HepG2 (cell line): ENCODE measurements at regions not wholly inside any gene's neighbourhood (a gene's known extent, or its start where the extent isn't known, plus 50 kb on each side); places are given as distances from the start of the nearest gene placed in this dataset.

Source experiments
- EZH2 ChIP-seq: conservative IDR thresholded peaks from 2 replicates; pipeline ENCODE4 v1.6.1; 2012; ENCODE audit warnings: mild to moderate bottlenecking, low read depth, low read length, moderate library complexity
- JUNB ChIP-seq: sonication (generic); formaldehyde crosslinking; IDR thresholded peaks from 2 replicates; pipeline ENCODE4 v1.8.0; 2022; ENCODE audit warnings: missing genetic modification reagents, mild to moderate bottlenecking, borderline replicate concordance
- POLR2A ChIP-seq, 2 experiments: IDR thresholded peaks; 2 replicates each; pipeline ENCODE4 v1.6.1; 2011; ENCODE audit warnings: low read depth in 2 of 2, low read length in 2 of 2, mild to moderate bottlenecking in 1 of 2, moderate library complexity in 1 of 2; ENCODE audit not compliant: insufficient read depth in 1 of 2
- TGIF2 ChIP-seq: IDR thresholded peaks from 2 replicates; pipeline ENCODE4 v1.6.1; 2016; ENCODE audit warnings: control low read depth, missing compliant biosample characterization
- YY1 ChIP-seq: IDR thresholded peaks from 2 replicates; pipeline ENCODE4 v1.6.1; 2011; ENCODE audit warnings: low read length, low read depth, moderate library complexity, mild to moderate bottlenecking; ENCODE audit not compliant: insufficient read depth, insufficient replicate concordance
- ZNF253 ChIP-seq: sonication (generic); formaldehyde crosslinking; IDR thresholded peaks from 2 replicates; pipeline ENCODE4 v1.8.0; 2022; ENCODE audit warnings: mild to moderate bottlenecking, missing genetic modification reagents, borderline replicate concordance
- TF ChIP-seq, protein P1 (sequence below): IDR thresholded peaks from 2 replicates; pipeline ENCODE4 v1.6.1; 2016; ENCODE audit warnings: control low read depth
- TF ChIP-seq, protein P2 (sequence below): sonication (generic); formaldehyde crosslinking; IDR thresholded peaks from 2 replicates; pipeline ENCODE4 v1.5.0; 2020; ENCODE audit warnings: mild to moderate bottlenecking, missing genetic modification reagents, moderate library complexity
- TF ChIP-seq, protein P3 (sequence below): sonication (generic); formaldehyde crosslinking; IDR thresholded peaks from 2 replicates; pipeline ENCODE4 v1.5.0; 2020; ENCODE audit warnings: missing genetic modification reagents

DNA sequence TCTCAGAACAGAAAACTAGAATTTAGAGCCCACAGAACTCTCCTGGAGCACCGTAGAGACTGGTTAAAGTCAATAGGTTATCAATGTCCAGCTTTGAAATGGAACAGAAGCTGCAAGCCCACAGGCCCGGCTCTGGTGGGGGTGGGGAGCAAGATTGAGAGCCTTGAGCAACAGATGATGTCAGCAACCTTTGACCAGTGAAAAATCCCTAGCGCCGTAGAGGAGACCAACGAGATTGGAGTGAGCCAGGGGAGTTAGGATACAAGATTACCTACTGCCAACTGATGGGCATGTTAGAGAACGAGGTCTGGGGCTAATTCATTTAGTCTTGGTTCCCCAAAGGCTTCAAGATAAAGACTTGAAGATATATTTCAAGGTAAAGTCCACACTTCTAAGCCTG, 345.5 kb upstream of the LMCD1 start:
- TF ChIP-seq, protein P1, sequence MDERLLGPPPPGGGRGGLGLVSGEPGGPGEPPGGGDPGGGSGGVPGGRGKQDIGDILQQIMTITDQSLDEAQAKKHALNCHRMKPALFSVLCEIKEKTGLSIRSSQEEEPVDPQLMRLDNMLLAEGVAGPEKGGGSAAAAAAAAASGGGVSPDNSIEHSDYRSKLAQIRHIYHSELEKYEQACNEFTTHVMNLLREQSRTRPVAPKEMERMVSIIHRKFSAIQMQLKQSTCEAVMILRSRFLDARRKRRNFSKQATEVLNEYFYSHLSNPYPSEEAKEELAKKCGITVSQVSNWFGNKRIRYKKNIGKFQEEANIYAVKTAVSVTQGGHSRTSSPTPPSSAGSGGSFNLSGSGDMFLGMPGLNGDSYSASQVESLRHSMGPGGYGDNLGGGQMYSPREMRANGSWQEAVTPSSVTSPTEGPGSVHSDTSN (CRISPR knock-in tag), result no peak
- TF ChIP-seq EZH2 (no peak), ZNF253 (no peak), POLR2A (IDR thresholded peaks at IDR 0.05; ENCODE audit: insufficient read depth in 1 of 2, low read depth in 2 of 2, low read length in 2 of 2) (no peak), JUNB (CRISPR knock-in tag) (no peak), TGIF2 (CRISPR knock-in tag) (no peak), YY1 (no peak)
- TF ChIP-seq, protein P2, sequence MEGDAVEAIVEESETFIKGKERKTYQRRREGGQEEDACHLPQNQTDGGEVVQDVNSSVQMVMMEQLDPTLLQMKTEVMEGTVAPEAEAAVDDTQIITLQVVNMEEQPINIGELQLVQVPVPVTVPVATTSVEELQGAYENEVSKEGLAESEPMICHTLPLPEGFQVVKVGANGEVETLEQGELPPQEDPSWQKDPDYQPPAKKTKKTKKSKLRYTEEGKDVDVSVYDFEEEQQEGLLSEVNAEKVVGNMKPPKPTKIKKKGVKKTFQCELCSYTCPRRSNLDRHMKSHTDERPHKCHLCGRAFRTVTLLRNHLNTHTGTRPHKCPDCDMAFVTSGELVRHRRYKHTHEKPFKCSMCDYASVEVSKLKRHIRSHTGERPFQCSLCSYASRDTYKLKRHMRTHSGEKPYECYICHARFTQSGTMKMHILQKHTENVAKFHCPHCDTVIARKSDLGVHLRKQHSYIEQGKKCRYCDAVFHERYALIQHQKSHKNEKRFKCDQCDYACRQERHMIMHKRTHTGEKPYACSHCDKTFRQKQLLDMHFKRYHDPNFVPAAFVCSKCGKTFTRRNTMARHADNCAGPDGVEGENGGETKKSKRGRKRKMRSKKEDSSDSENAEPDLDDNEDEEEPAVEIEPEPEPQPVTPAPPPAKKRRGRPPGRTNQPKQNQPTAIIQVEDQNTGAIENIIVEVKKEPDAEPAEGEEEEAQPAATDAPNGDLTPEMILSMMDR (CRISPR knock-in tag), result no peak
- TF ChIP-seq, protein P3, sequence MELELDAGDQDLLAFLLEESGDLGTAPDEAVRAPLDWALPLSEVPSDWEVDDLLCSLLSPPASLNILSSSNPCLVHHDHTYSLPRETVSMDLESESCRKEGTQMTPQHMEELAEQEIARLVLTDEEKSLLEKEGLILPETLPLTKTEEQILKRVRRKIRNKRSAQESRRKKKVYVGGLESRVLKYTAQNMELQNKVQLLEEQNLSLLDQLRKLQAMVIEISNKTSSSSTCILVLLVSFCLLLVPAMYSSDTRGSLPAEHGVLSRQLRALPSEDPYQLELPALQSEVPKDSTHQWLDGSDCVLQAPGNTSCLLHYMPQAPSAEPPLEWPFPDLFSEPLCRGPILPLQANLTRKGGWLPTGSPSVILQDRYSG (CRISPR knock-in tag), result no peak
